ENCODE measurements at regions not wholly inside any gene's neighbourhood (a gene's known extent, or its start where the extent isn't known, plus 50 kb on each side); places are given as distances from the start of the nearest gene placed in this dataset.

- Histone ChIP-seq H4K20me1 (ENCODE audit: insufficient read depth, low read length) (no peaks in the 10 kb centered on the region), H3K27me3 (ENCODE audit: insufficient read depth, low read length, poor library complexity) (no peaks in the 10 kb centered on the region), H3K9me3 (ENCODE audit: insufficient read depth, low read length, severe bottlenecking) (no peaks in the 10 kb centered on the region), H3K79me2 (ENCODE audit: insufficient read depth, low read length) (no peaks in the 10 kb centered on the region), H3K36me3 (ENCODE audit: insufficient read depth, low read length) (no peaks in the 10 kb centered on the region), H3K4me3 (ENCODE audit: low read depth in 1 of 2, low read length in 2 of 2) (no peak overlapping the region), H3K27ac (ENCODE audit: low read length) (no peak overlapping the region), H3K9ac (ENCODE audit: low read depth, low read length) (no peak overlapping the region), H2AFZ (ENCODE audit: low read depth, low read length) (no peak overlapping the region), H3K4me2 (ENCODE audit: insufficient read depth, low read length) (no peak overlapping the region), H3K4me1 (ENCODE audit: insufficient read depth, low read length) (no peaks in the 10 kb centered on the region)
- ATAC-seq (ENCODE audit: insufficient read depth, low read depth) (no peak), DNase-seq (no peak)
- TF ChIP-seq EZH2 (IDR thresholded peaks at IDR 0.05; ENCODE audit: borderline replicate concordance, low read depth, low read length, severe bottlenecking) (no peak), CTCF (IDR thresholded peaks at IDR 0.05; ENCODE audit: borderline replicate concordance, extremely low read depth, low read length, poor library complexity, severe bottlenecking) (no peak)
Observed at GRCh38 chr7:67823345-67823744, 826.7 kb downstream of the TYW1 start.

GRCh38 chr7:67825356-67825755, 828.7 kb downstream of the TYW1 start:
- ATAC-seq (ENCODE audit: insufficient read depth, low read depth) = no peak
- Histone ChIP-seq H3K4me1 (ENCODE audit: insufficient read depth, low read length) (no peaks in the 10 kb centered on the region), H3K4me2 (ENCODE audit: insufficient read depth, low read length) (no peak overlapping the region), H3K4me3 (ENCODE audit: low read depth in 1 of 2, low read length in 2 of 2) (no peak overlapping the region), H3K27me3 (ENCODE audit: insufficient read depth, low read length, poor library complexity) (no peaks in the 10 kb centered on the region), H3K36me3 (ENCODE audit: insufficient read depth, low read length) (no peaks in the 10 kb centered on the region), H3K9me3 (ENCODE audit: insufficient read depth, low read length, severe bottlenecking) (no peaks in the 10 kb centered on the region), H3K27ac (ENCODE audit: low read length) (no peak overlapping the region), H4K20me1 (ENCODE audit: insufficient read depth, low read length) (no peaks in the 10 kb centered on the region), H2AFZ (ENCODE audit: low read depth, low read length) (no peak overlapping the region), H3K9ac (ENCODE audit: low read depth, low read length) (no peak overlapping the region), H3K79me2 (ENCODE audit: insufficient read depth, low read length) (no peaks in the 10 kb centered on the region)
- no peak for DNase-seq
- no peak for TF ChIP-seq CTCF (IDR thresholded peaks at IDR 0.05; ENCODE audit: borderline replicate concordance, extremely low read depth, low read length, poor library complexity, severe bottlenecking)
- no peak for TF ChIP-seq EZH2 (IDR thresholded peaks at IDR 0.05; ENCODE audit: borderline replicate concordance, low read depth, low read length, severe bottlenecking)

GRCh38 chr7:67841896-67842295, 845.3 kb downstream of the TYW1 start:
- H3K4me3 ChIP-seq (ENCODE audit: low read depth in 1 of 2, low read length in 2 of 2) = no peak overlapping the region
- no peak overlapping the region for H3K9ac ChIP-seq (ENCODE audit: low read depth, low read length)
- no peaks in the 10 kb centered on the region for H3K79me2 ChIP-seq (ENCODE audit: insufficient read depth, low read length)
- no peaks in the 10 kb centered on the region for H3K36me3 ChIP-seq (ENCODE audit: insufficient read depth, low read length)
- no peaks in the 10 kb centered on the region for H4K20me1 ChIP-seq (ENCODE audit: insufficient read depth, low read length)
- ATAC-seq (ENCODE audit: insufficient read depth, low read depth) (no peak), DNase-seq (no peak)
- H3K4me1 ChIP-seq (ENCODE audit: insufficient read depth, low read length) = no peaks in the 10 kb centered on the region
- no peak overlapping the region for H3K4me2 ChIP-seq (ENCODE audit: insufficient read depth, low read length)
- H3K27me3 ChIP-seq (ENCODE audit: insufficient read depth, low read length, poor library complexity) = no peaks in the 10 kb centered on the region
- no peak overlapping the region for H2AFZ ChIP-seq (ENCODE audit: low read depth, low read length)
- no peak for TF ChIP-seq CTCF (IDR thresholded peaks at IDR 0.05; ENCODE audit: borderline replicate concordance, extremely low read depth, low read length, poor library complexity, severe bottlenecking)
- TF ChIP-seq EZH2 (IDR thresholded peaks at IDR 0.05; ENCODE audit: borderline replicate concordance, low read depth, low read length, severe bottlenecking) = no peak
- H3K27ac ChIP-seq (ENCODE audit: low read length) = no peak overlapping the region
- H3K9me3 ChIP-seq (ENCODE audit: insufficient read depth, low read length, severe bottlenecking) = no peaks in the 10 kb centered on the region

- Histone ChIP-seq H3K36me3 (ENCODE audit: insufficient read depth, low read length) (no peaks in the 10 kb centered on the region), H3K4me1 (ENCODE audit: insufficient read depth, low read length) (no peaks in the 10 kb centered on the region), H3K9me3 (ENCODE audit: insufficient read depth, low read length, severe bottlenecking) (no peaks in the 10 kb centered on the region), H3K27ac (ENCODE audit: low read length) (no peak overlapping the region), H2AFZ (ENCODE audit: low read depth, low read length) (no peak overlapping the region), H4K20me1 (ENCODE audit: insufficient read depth, low read length) (no peaks in the 10 kb centered on the region), H3K79me2 (ENCODE audit: insufficient read depth, low read length) (no peaks in the 10 kb centered on the region), H3K27me3 (ENCODE audit: insufficient read depth, low read length, poor library complexity) (no peaks in the 10 kb centered on the region), H3K9ac (ENCODE audit: low read depth, low read length) (no peak overlapping the region), H3K4me3 (ENCODE audit: low read depth in 1 of 2, low read length in 2 of 2) (no peak overlapping the region), H3K4me2 (ENCODE audit: insufficient read depth, low read length) (no peak overlapping the region)
- DNase-seq = no peak
- TF ChIP-seq EZH2 (IDR thresholded peaks at IDR 0.05; ENCODE audit: borderline replicate concordance, low read depth, low read length, severe bottlenecking) (no peak), CTCF (IDR thresholded peaks at IDR 0.05; ENCODE audit: borderline replicate concordance, extremely low read depth, low read length, poor library complexity, severe bottlenecking) (no peak)
- ATAC-seq (ENCODE audit: insufficient read depth, low read depth) = no peak
Observed at GRCh38 chr7:67842571-67842970, 845.9 kb downstream of the TYW1 start.

Measured in DND-41 (cell line).